HCT116 (cell line): ENCODE measurements at regions not wholly inside any gene's neighbourhood (a gene's known extent, or its start where the extent isn't known, plus 50 kb on each side); places are given as distances from the start of the nearest gene placed in this dataset.

Experiments used
- ATF3 ChIP-seq: IDR thresholded peaks from 2 replicates; pipeline ENCODE4 v1.6.1; 2012
- CEBPB ChIP-seq: IDR thresholded peaks from 2 replicates; pipeline ENCODE4 v1.6.1; 2012; ENCODE audit warnings: low read depth
- CTCF ChIP-seq, 3 experiments: fragments of 200-600 bp in 1 of 3; sonication (generic) in 1 of 3; IDR thresholded peaks in 2 of 3; conservative IDR thresholded peaks in 1 of 3; 2 replicates each; pipeline ENCODE4 v1.5.1; 2012 to 2017; ENCODE audit warnings: low read depth in 2 of 3, low read length in 2 of 3, antibody characterized with exemption in 1 of 3, borderline replicate concordance in 1 of 3, control low read depth in 1 of 3, mild to moderate bottlenecking in 1 of 3, mixed read lengths in 1 of 3, mixed run types in 1 of 3, moderate library complexity in 1 of 3; ENCODE audit not compliant: insufficient read depth in 1 of 3
- EZH2 ChIP-seq: fragments of 200-600 bp; sonication (generic); IDR thresholded peaks from 2 replicates; pipeline ENCODE4 v1.6.1; 2017; ENCODE audit warnings: antibody characterized with exemption, mixed run types
- EZH2phosphoT487 ChIP-seq: fragments of 200-600 bp; IDR thresholded peaks from 2 replicates; pipeline ENCODE4 v1.6.1; 2018; ENCODE audit warnings: antibody characterized with exemption, borderline replicate concordance
- MAX ChIP-seq: IDR thresholded peaks from 2 replicates; pipeline ENCODE4 v1.6.1; 2012
- POLR2A ChIP-seq: IDR thresholded peaks from 2 replicates; pipeline ENCODE4 v1.7.0; 2011; ENCODE audit warnings: borderline replicate concordance; ENCODE audit not compliant: insufficient read depth, insufficient read length; ENCODE audit errors: extremely low read depth
- POLR2AphosphoS5 ChIP-seq: IDR thresholded peaks from 2 replicates; pipeline ENCODE4 v1.6.1; 2011; ENCODE audit warnings: mild to moderate bottlenecking, low read depth, low read length, moderate library complexity
- SIN3A ChIP-seq: IDR thresholded peaks from 2 replicates; pipeline ENCODE4 v1.6.1; 2012; ENCODE audit warnings: low read depth
- SP1 ChIP-seq: IDR thresholded peaks from 2 replicates; pipeline ENCODE4 v1.6.1; 2012; ENCODE audit warnings: low read depth
- TCF7L2 ChIP-seq: IDR thresholded peaks from 2 replicates; pipeline ENCODE4 v1.7.0; 2011; ENCODE audit warnings: borderline replicate concordance, inconsistent platforms; ENCODE audit not compliant: insufficient read depth, insufficient read length; ENCODE audit errors: extremely low read depth
- YY1 ChIP-seq: IDR thresholded peaks from 2 replicates; pipeline ENCODE4 v1.6.1; 2011; ENCODE audit warnings: low read length, low read depth, moderate library complexity, mild to moderate bottlenecking; ENCODE audit not compliant: insufficient replicate concordance; ENCODE audit errors: extremely low read depth

GRCh38 chr5:33223563-33224284, 217.0 kb upstream of the TARS1 start:
- TF ChIP-seq CTCF (IDR thresholded peaks at IDR 0.05 in 2 of 3, conservative IDR thresholded peaks at IDR 0.05 in 1 of 3; ENCODE audit: borderline replicate concordance in 1 of 3, insufficient read depth in 1 of 3, low read depth in 2 of 3, low read length in 2 of 3), result no peak
- no peak for TF ChIP-seq EZH2
- no peak for TF ChIP-seq ATF3
- TF ChIP-seq POLR2A, result no peak
- TF ChIP-seq SIN3A, result no peak
- TF ChIP-seq EZH2phosphoT487, result no peak
- no peak for TF ChIP-seq YY1
- no peak for TF ChIP-seq SP1
- no peak for TF ChIP-seq TCF7L2
- TF ChIP-seq MAX, result no peak
- TF ChIP-seq CEBPB, result no peak
- TF ChIP-seq POLR2AphosphoS5, result no peak
